ENCODE measurements at regions not wholly inside any gene's neighbourhood (a gene's known extent, or its start where the extent isn't known, plus 50 kb on each side); places are given as distances from the start of the nearest gene placed in this dataset.

- no peak for DNase-seq (ENCODE audit: low spot score)
- Histone ChIP-seq H3K4me1 (no peaks in the 10 kb centered on the region), H2AFZ (replicated peaks) (no peak overlapping the region), H3F3A (ENCODE audit: low read depth) (no peaks in the 10 kb centered on the region), H3K79me2 (ENCODE audit: low read depth) (no peaks in the 10 kb centered on the region), H3K9me3 (ENCODE audit: low read depth) (no peaks in the 10 kb centered on the region), H3K4me3 (no peak overlapping the region), H4K20me1 (ENCODE audit: low read depth) (no peaks in the 10 kb centered on the region), H3K4me2 (no peak overlapping the region), H3K9ac (no peak overlapping the region), H3K27ac (no peak overlapping the region), H3K27me3 (no peaks in the 10 kb centered on the region), H3K36me3 (no peaks in the 10 kb centered on the region)
- no peak for TF ChIP-seq CTCF (IDR thresholded peaks at IDR 0.05)
- no peak for TF ChIP-seq EZH2phosphoT487 (IDR thresholded peaks at IDR 0.05)
- TF ChIP-seq EZH2 (IDR thresholded peaks at IDR 0.05), result no peak
- Mint-ChIP-seq H3K27ac (peak overlapping the region; percentile 86), H3K4me3 (no peak overlapping the region), H3K36me3 (peaks cover 3% of the 10 kb centered on the region), H3K4me1 (peaks cover 38% of the 10 kb centered on the region), H3K9me3 (peaks cover 3% of the 10 kb centered on the region), H3K27me3 (ENCODE audit: insufficient read depth, low read depth) (peaks cover 7% of the 10 kb centered on the region)
These were observed 479.0 kb upstream of the ZNF608 start for GRCh38 chr5:125225424-125225823.

GRCh38 chr5:125226825-125227224 lies 480.4 kb upstream of the ZNF608 start:
- Mint-ChIP-seq H3K27me3 (ENCODE audit: insufficient read depth, low read depth) (peaks cover 9% of the 10 kb centered on the region), H3K36me3 (peaks cover 3% of the 10 kb centered on the region), H3K4me3 (no peak overlapping the region), H3K27ac (peak overlapping the region; percentile 88), H3K9me3 (peaks cover 10% of the 10 kb centered on the region), H3K4me1 (peaks cover 38% of the 10 kb centered on the region)
- H3F3A ChIP-seq (ENCODE audit: low read depth), result no peaks in the 10 kb centered on the region
- no peaks in the 10 kb centered on the region for H3K9me3 ChIP-seq (ENCODE audit: low read depth)
- no peak overlapping the region for H3K4me3 ChIP-seq
- no peak overlapping the region for H2AFZ ChIP-seq (replicated peaks)
- no peaks in the 10 kb centered on the region for H4K20me1 ChIP-seq (ENCODE audit: low read depth)
- TF ChIP-seq EZH2 (IDR thresholded peaks at IDR 0.05) (no peak), CTCF (IDR thresholded peaks at IDR 0.05) (no peak), EZH2phosphoT487 (IDR thresholded peaks at IDR 0.05) (no peak)
- no peak overlapping the region for H3K27ac ChIP-seq
- no peaks in the 10 kb centered on the region for H3K79me2 ChIP-seq (ENCODE audit: low read depth)
- no peak for DNase-seq (ENCODE audit: low spot score)
- H3K36me3 ChIP-seq, result no peaks in the 10 kb centered on the region
- H3K4me2 ChIP-seq, result no peak overlapping the region
- no peak overlapping the region for H3K9ac ChIP-seq
- H3K4me1 ChIP-seq, result no peaks in the 10 kb centered on the region
- no peaks in the 10 kb centered on the region for H3K27me3 ChIP-seq

- Histone ChIP-seq H3K27ac (no peak overlapping the region), H3F3A (ENCODE audit: low read depth) (no peaks in the 10 kb centered on the region), H4K20me1 (ENCODE audit: low read depth) (no peaks in the 10 kb centered on the region), H3K36me3 (no peaks in the 10 kb centered on the region), H3K4me1 (no peaks in the 10 kb centered on the region), H3K4me3 (no peak overlapping the region), H3K4me2 (no peak overlapping the region), H3K9ac (no peak overlapping the region), H3K9me3 (ENCODE audit: low read depth) (no peaks in the 10 kb centered on the region), H3K79me2 (ENCODE audit: low read depth) (no peaks in the 10 kb centered on the region), H3K27me3 (no peaks in the 10 kb centered on the region), H2AFZ (replicated peaks) (no peak overlapping the region)
- peaks cover 13% of the 10 kb centered on the region for H3K9me3 Mint-ChIP-seq
- H3K27ac Mint-ChIP-seq, result no peak overlapping the region
- peak; percentile 31 for DNase-seq (ENCODE audit: low spot score)
- H3K4me3 Mint-ChIP-seq, result no peak overlapping the region
- TF ChIP-seq EZH2phosphoT487 (IDR thresholded peaks at IDR 0.05), result no peak
- peak; percentile 60 for TF ChIP-seq CTCF (IDR thresholded peaks at IDR 0.05)
- no peak for TF ChIP-seq EZH2 (IDR thresholded peaks at IDR 0.05)
- peaks cover 3% of the 10 kb centered on the region for H3K36me3 Mint-ChIP-seq
- peaks cover 34% of the 10 kb centered on the region for H3K4me1 Mint-ChIP-seq
- peaks cover 9% of the 10 kb centered on the region for H3K27me3 Mint-ChIP-seq (ENCODE audit: insufficient read depth, low read depth)
These were observed 481.1 kb upstream of the ZNF608 start for GRCh38 chr5:125227333-125228095.
